NCI-H146 treated with DMSO at 0.1 percent for 48 hours (cell line): ENCODE measurements at regions not wholly inside any gene's neighbourhood (a gene's known extent, or its start where the extent isn't known, plus 50 kb on each side); places are given as distances from the start of the nearest gene placed in this dataset.

Experiments used
- DNase-seq: peaks from one replicate; lab custom pipeline; 2025; ENCODE audit not compliant: unreplicated experiment; lab: John Stamatoyannopoulos, UW

GRCh38 chr3:117726776-117727175 is 1017.2 kb downstream of the TUSC7 start:
- DNase-seq = no peak

GRCh38 chr3:117728226-117728625 is 1018.6 kb downstream of the TUSC7 start:
- DNase-seq = no peak

GRCh38 chr3:117734496-117734895 is 1024.9 kb downstream of the TUSC7 start:
- DNase-seq = no peak

DNA sequence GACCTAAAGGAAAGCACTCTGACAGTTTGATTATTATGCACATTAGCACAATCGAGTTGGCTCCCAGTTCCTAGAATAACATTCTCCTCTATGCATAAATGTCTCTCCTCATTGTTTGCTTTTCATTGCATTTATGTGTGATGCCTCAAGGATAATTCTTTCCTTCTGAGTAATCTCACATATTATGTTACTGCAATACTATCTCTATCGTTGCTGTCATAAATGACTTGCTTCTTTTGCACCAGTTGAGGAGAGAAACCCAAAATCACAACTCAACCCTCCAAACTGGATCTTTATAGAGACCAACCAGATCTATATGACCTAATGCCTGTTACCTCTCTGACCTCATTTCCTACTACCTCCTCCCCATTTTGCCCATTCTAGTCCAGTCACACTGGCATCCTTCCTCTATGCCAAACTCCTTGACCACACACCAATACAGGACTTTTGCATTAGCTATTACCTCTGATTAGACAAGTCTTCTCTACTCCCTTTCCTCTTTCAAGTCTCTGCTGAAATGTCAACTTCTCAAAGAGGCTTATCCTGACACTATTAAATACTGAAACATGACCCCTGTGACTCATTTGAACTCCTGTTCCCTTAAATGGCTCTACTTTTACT is 1026.0 kb downstream of the TUSC7 start:
- no peak for DNase-seq

DNA sequence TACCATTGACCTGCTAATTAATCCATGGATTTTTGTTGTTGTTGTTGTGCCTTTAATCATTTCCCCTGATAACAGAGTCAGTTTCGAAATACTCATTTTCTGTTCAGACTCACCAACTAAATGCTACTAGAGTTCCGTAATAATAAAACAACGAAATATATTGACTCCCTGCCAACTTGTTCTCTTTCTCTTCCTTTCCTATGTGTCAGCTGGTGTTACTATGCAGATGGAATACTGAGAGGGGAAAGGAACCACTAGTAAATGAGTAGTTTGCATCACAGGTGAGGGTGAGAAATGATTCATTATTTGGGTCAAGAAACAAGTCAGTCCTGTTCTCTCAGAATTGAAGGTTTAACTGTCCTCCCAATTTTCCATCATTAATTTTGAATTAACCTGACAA is 1027.3 kb downstream of the TUSC7 start:
- DNase-seq = no peak

- DNase-seq = no peak
Observed at GRCh38 chr3:117743993-117744392, 1034.4 kb downstream of the TUSC7 start.

DNA sequence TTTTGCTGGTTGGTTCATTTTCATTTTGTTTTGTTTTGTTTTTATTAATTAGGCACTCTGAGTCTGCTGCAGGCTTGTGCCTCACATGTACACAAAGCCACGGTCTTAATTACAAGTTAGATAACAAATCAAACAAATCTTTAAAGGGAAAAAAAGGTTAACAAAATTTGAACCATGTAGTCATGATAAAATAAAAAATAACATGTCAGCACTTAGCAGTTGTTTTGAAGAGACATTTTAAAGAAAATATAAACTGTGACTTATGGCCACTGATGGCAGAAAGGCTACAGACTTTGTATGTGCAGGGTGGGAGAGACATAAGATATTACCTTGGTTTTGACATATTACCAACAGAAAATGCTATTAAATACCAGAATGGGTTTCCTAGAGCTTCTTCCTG is 1035.4 kb downstream of the TUSC7 start:
- DNase-seq = no peak

DNA sequence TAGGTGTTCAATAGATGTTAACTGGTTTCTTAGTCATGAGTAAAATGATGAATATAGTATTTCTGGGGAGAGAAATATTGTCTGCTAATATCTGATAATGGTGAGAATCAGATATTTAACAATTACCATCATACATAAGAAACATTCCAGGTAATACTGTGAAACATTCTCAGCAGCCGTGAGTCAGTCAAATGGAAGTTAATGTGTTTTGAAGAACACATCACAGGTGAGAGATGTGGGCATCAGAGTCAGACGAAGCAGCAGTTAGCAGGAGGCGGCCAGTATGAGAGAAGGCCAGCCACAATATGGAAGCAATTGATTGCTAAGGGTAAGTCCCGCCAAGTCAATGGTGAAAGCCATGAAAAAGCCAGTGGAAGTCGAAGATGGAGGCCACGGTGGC is 1035.9 kb downstream of the TUSC7 start:
- no peak for DNase-seq

GRCh38 chr3:117746066-117746465 is 1036.5 kb downstream of the TUSC7 start:
- no peak for DNase-seq

- DNase-seq = no peak
Observed at GRCh38 chr3:117748131-117748530, 1038.6 kb downstream of the TUSC7 start.

DNA sequence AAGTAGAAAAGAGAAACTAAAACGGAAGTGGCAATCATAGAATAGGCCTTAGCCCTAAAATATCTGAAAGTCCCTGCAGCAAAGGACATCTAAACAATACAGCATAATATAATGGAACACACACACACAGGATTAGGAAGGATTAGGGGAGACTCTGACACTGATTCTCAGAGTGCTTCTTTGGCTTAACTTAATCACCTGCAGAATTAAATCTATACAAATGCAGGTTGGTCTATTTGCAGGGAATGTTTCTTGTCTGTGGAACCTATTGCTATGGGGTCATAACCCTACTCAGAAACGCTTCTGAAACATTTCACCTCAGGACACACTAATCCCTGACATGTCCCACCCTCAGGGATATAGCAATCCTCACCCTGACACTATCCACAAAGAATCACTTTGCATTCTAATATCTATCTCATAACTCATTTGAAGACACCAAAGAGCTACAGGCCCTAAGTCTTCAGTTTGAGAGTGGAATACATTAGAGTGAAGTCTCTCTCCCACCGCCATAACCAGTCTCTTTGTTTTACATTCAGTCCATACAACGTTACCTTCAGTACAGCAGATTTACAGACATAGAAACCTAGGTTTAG is 1041.2 kb downstream of the TUSC7 start:
- DNase-seq = no peak

DNA sequence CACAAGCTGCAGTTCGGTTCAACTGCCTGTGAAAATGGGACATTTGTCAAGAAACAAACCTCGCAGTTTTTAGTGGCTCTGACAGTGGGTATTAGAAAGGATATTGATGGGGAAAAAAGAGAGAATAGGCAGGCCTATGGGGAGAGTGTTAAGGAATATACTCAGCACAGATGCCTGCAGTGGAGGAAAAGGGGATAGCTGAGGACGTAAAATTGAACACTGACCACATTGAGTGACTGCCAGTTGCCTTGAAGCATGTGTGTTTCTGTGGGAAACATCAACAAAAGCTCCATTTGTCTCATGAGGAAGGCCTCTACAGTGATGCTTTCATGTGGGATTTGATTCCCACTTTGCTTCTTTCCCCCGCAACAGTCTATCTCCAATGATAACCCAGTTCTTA is 1042.1 kb downstream of the TUSC7 start:
- no peak for DNase-seq

DNA sequence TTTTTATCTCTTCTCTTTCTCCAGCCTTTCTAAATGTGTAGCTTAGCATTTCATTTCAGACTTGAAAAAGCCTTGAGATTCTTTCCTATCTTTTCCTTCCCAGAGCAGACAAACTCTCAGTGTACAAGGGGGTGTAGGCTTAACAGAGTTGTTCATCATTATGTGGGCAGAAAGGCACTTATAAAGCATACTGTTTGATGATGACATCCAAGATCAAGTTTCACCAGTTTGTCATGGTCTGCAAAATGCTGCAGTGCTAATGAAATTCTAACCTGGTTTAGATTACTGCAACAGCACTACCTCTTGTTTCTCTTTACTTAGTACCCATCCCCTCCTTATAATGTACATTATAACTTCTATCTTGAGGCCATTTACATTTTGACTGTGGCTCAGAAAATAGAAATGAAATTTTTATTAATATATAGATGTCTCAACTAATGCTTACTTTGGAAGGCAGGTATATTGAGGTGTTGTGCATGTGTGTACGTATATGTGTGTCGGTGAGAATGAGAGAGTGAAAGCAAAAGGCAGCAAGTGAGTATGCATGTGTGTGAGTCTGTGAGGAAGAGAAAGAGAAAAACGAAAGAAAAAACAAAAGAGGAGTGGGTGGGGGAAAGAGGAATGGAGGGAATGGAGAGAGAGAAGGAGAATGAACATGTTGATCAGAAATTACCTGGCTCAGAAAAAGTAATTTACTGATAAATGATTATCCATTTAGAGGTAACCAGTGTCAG is 1043.6 kb downstream of the TUSC7 start:
- no peak for DNase-seq

GRCh38 chr3:117754058-117754457 is 1044.5 kb downstream of the TUSC7 start:
- no peak for DNase-seq

- no peak for DNase-seq
Observed at GRCh38 chr3:117754841-117755240, 1045.3 kb downstream of the TUSC7 start.

DNA sequence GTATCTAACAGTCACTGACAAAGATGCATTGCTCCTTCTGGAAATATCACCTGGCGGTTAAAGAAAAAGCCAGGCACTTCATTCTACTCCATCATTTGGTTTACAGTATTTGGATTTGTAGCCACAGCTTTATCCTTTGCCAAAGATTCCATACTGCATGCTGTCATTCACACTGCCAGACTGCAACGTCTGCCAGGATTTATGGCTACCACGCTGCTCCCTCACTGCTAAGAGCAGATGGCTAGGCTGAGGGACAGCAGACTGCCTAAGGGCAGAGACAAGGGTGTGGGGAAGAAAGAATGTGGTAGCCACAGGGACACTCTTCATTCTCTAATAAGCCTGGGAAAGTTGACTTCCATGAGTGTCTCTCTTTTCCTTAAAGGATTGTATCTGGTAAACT is 1047.0 kb downstream of the TUSC7 start:
- no peak for DNase-seq

DNA sequence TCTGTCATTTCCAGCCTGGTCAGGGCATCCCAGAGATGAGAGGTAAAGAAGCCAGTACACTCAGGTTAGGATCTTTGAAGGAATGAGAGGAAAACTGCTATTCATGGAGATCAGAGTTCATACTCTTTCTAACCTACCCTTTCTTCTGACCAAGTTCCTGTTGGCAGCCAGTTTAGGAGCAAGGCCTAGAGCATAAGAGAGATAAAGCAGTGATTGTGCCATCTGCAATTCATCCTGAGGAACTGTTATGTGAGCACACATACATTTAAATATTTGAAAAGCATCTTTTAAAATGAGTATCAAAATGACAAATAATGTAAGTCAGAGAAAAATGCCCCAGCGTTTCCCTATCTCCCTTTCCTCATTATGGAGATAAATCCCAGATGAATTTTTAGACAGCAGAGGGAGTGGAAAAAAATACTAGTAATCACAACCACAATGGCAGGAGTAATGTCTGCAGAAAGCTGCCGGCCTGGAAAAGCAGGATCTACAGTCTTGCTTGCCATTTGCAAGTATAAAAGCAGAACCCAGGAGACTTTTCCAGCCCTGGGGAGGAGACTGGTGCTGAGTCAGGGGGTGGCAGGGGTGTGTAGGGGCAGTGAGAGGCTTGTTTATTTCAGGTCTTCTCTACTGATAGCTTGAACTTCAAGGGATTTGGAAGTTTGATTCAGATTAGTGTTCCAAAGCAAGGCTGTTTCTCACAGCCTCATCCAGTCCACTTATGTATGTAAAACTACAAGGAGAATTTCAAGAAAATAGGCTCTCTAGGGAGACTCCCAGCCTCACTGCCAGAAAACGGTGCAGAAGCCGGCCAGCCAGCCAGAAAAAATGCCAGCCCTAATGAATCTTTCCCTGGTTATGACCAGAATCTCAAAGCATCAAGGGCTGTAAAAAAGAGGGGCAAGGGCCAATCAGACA is 1052.4 kb downstream of the TUSC7 start:
- DNase-seq = no peak

GRCh38 chr3:117762621-117763037 is 1053.0 kb downstream of the TUSC7 start:
- no peak for DNase-seq

- DNase-seq = no peak
Observed at GRCh38 chr3:117763561-117763960, 1054.0 kb downstream of the TUSC7 start.

DNA sequence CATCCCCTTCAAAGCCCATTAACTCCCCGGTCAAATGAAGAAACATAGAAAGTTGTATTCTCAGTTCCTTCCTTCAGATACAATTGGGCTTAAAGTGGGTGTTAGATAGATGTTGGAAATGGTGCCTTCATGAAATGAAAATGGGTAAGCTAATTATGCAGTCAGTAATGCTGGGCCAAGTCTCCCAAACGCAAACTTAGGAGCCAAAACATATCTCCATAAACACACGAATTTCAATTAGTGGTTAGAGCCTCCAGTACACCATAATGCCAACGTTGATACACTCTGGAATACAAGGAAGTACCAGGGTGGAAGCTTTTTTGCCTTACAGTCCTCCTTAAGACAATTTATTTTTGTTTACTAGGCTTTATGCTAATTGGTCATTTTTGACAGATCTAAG is 1059.0 kb downstream of the TUSC7 start:
- no peak for DNase-seq

GRCh38 chr3:117774130-117774529 is 1064.6 kb downstream of the TUSC7 start:
- DNase-seq = no peak
